ENCODE measurements at regions not wholly inside any gene's neighbourhood (a gene's known extent, or its start where the extent isn't known, plus 50 kb on each side); places are given as distances from the start of the nearest gene placed in this dataset.

- ChIA-PET POLR2A (no interaction called here), CTCF (interaction anchor here (0.7 kb wide), 1 partner anchor 34 kb away, joined by 3 read pairs; no protein-coding TSS in a partner anchor)
- no peak overlapping the region for H3K27ac ChIP-seq (ENCODE audit: extremely low read depth, low read depth, low read length)
- no peak for TF ChIP-seq ZNF768 (tag by site-specific recombination; IDR thresholded peaks at IDR 0.05)
- TF ChIP-seq ZNF785 (tag by site-specific recombination; IDR thresholded peaks at IDR 0.05): no peak
- H3K4me3 ChIP-seq (ENCODE audit: low read depth, low read length): no peak overlapping the region
- H3K9me3 ChIP-seq (ENCODE audit: control insufficient read depth, insufficient read depth, low read depth, low read length): no peaks in the 10 kb centered on the region
- no peaks in the 10 kb centered on the region for H3K4me1 ChIP-seq (ENCODE audit: control insufficient read depth, insufficient read depth, low read length)
- H3K36me3 ChIP-seq (ENCODE audit: control insufficient read depth in 2 of 2, insufficient read depth in 1 of 2, low read length in 2 of 2): no peaks in the 10 kb centered on the region
Measured at GRCh38 chr2:17259613-17260012, 258.6 kb downstream of the RAD51AP2 start.

GRCh38 chr2:17258861-17259260, 259.4 kb downstream of the RAD51AP2 start:
- POLR2A ChIA-PET: no interaction called here

GRCh38 chr2:17257189-17257909, 260.9 kb downstream of the RAD51AP2 start:
- Histone ChIP-seq H3K36me3 (ENCODE audit: control insufficient read depth in 2 of 2, insufficient read depth in 1 of 2, low read length in 2 of 2) (no peaks in the 10 kb centered on the region), H3K4me1 (ENCODE audit: control insufficient read depth, insufficient read depth, low read length) (no peaks in the 10 kb centered on the region), H3K4me3 (ENCODE audit: low read depth, low read length) (no peak overlapping the region), H3K9me3 (ENCODE audit: control insufficient read depth, insufficient read depth, low read depth, low read length) (no peaks in the 10 kb centered on the region), H3K27ac (ENCODE audit: extremely low read depth, low read depth, low read length) (no peak overlapping the region)
- POLR2A ChIA-PET: no interaction called here
- CTCF ChIA-PET: no interaction called here
- no peak for TF ChIP-seq CTCF (tag by site-specific recombination; IDR thresholded peaks at IDR 0.05)
- no peak for TF ChIP-seq ZSCAN18 (tag by site-specific recombination; IDR thresholded peaks at IDR 0.05)
- no peak for TF ChIP-seq ZNF398 (tag by site-specific recombination; IDR thresholded peaks at IDR 0.05)
- TF ChIP-seq MEIS1 (CRISPR knock-in tag; IDR thresholded peaks at IDR 0.05; ENCODE audit: borderline replicate concordance): no peak
- no peak for TF ChIP-seq ZNF423 (tag by site-specific recombination; IDR thresholded peaks at IDR 0.05)
- no peak for TF ChIP-seq ZNF16 (tag by site-specific recombination; IDR thresholded peaks at IDR 0.05; ENCODE audit: low read depth)
- TF ChIP-seq KLF10 (tag by site-specific recombination; IDR thresholded peaks at IDR 0.05): no peak
- TF ChIP-seq EGR2 (tag by site-specific recombination; IDR thresholded peaks at IDR 0.05; ENCODE audit: low read depth): no peak
- TF ChIP-seq ZNF48 (tag by site-specific recombination; IDR thresholded peaks at IDR 0.05): no peak
- no peak for TF ChIP-seq ZNF658 (tag by site-specific recombination; IDR thresholded peaks at IDR 0.05)

More at GRCh38 chr2:17258861-17259260, 259.4 kb downstream of the RAD51AP2 start:
- Histone ChIP-seq H3K4me1 (ENCODE audit: control insufficient read depth, insufficient read depth, low read length) (no peaks in the 10 kb centered on the region), H3K27ac (ENCODE audit: extremely low read depth, low read depth, low read length) (no peak overlapping the region), H3K36me3 (ENCODE audit: control insufficient read depth in 2 of 2, insufficient read depth in 1 of 2, low read length in 2 of 2) (no peaks in the 10 kb centered on the region), H3K9me3 (ENCODE audit: control insufficient read depth, insufficient read depth, low read depth, low read length) (no peaks in the 10 kb centered on the region), H3K4me3 (ENCODE audit: low read depth, low read length) (no peak overlapping the region)
- CTCF ChIA-PET: interaction anchor here (0.6 to 0.7 kb wide), 2 partner anchors 35 to 43 kb away, joined by 3 read pairs; no protein-coding TSS in a partner anchor
- TF ChIP-seq REPIN1 (tag by site-specific recombination; IDR thresholded peaks at IDR 0.05; ENCODE audit: low read depth) (no peak), ZNF488 (tag by site-specific recombination; IDR thresholded peaks at IDR 0.05) (no peak), ZNF169 (tag by site-specific recombination; IDR thresholded peaks at IDR 0.05) (no peak), ZNF121 (tag by site-specific recombination; IDR thresholded peaks at IDR 0.05) (no peak), ATF2 (tag by site-specific recombination; IDR thresholded peaks at IDR 0.05; ENCODE audit: low read depth) (no peak), ZNF341 (tag by site-specific recombination; IDR thresholded peaks at IDR 0.05; ENCODE audit: low read depth) (no peak), ZFP37 (tag by site-specific recombination; IDR thresholded peaks at IDR 0.05) (no peak), ZNF514 (tag by site-specific recombination; IDR thresholded peaks at IDR 0.05) (no peak), ZNF211 (tag by site-specific recombination; IDR thresholded peaks at IDR 0.05; ENCODE audit: low read depth) (no peak), SCRT1 (tag by site-specific recombination; IDR thresholded peaks at IDR 0.05; ENCODE audit: borderline replicate concordance) (no peak), ZNF114 (tag by site-specific recombination; IDR thresholded peaks at IDR 0.05) (no peak), ZBTB20 (tag by site-specific recombination; IDR thresholded peaks at IDR 0.05) (no peak), ZNF830 (tag by site-specific recombination; IDR thresholded peaks at IDR 0.05; ENCODE audit: low read depth) (no peak), ZNF221 (tag by site-specific recombination; IDR thresholded peaks at IDR 0.05; ENCODE audit: borderline replicate concordance) (no peak), KLF17 (tag by site-specific recombination; IDR thresholded peaks at IDR 0.05) (no peak), ZNF2 (tag by site-specific recombination; IDR thresholded peaks at IDR 0.05) (no peak)
